ENCODE measurements at regions not wholly inside any gene's neighbourhood (a gene's known extent, or its start where the extent isn't known, plus 50 kb on each side); places are given as distances from the start of the nearest gene placed in this dataset.

DNA sequence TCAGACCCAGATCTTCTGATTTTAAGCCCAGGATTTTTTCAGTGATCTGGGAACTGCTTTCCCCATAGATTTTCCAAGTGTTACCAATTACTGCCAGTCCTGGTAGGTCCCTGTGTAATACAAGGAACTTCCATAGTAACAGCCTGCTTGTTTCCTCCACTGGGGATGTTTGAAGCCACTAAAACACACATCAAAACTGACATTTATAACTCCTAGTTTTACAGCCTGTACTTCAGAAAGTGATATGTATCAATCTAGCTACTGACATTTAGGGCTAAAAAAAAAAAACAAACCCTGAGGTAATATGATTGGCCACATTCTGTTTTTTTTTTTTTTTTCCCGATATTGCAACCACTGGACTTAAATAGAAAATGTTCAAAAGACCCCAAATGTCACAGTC lies 166.9 kb upstream of the SP4 start:
- DNase-seq, result no peak
- Histone ChIP-seq H3K4me3 (ENCODE audit: insufficient read depth, low read depth, low read length) (no peak overlapping the region), H3K36me3 (replicated peaks; ENCODE audit: control insufficient read depth, insufficient read depth, low read length) (no peaks in the 10 kb centered on the region), H3K27me3 (ENCODE audit: control insufficient read depth, insufficient read depth, low read length) (no peaks in the 10 kb centered on the region; the same call in 1 of the 2 replicates)

DNA sequence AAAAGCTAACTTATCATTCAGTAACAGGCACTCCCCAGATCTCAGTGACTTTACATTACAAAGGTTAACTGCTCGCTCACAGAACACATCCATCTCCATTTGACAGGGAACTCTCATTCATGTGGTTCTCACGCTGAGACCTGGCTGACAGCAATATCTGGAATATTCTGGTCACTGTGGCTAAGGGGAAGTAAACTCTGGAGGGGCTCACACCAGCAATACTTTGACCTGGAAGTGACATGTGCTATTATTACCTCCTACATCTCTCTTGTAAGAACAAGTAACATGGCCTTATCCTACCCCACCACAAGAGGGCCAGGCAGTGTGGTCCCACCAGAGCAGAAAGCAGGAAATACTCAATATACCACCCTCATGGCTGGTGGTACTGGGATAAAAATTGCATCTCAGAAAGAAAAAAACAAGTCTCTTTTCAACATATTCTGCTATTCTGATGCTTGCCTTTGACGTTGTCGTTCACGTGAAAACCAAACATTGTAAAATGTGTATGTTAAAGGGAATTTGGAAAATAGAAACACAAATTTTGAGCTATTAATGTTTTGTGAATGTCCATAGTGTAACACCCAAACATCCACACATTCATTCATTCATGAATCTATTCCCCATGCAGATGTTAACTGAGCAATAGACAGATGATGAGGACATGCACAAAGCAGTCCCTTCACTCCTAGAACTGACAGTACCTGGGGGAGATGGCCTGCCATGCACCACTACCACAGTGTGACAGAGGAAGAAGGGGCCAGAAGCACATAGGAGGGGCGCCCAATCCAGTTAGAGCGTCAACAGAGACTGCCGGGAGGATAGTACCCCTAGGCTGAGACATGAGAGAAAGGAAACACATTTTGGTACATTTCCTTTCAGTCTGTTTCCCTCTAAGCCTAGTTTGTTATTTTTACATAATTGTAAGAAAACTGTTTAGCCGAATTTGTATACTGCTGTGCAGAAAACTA lies 166.0 kb upstream of the SP4 start:
- no peaks in the 10 kb centered on the region for H3K27me3 ChIP-seq (ENCODE audit: control insufficient read depth, insufficient read depth, low read length)
- no peaks in the 10 kb centered on the region for H3K36me3 ChIP-seq (replicated peaks; ENCODE audit: control insufficient read depth, insufficient read depth, low read length)
- DNase-seq, result no peak
- H3K4me3 ChIP-seq (ENCODE audit: insufficient read depth, low read depth, low read length), result no peak overlapping the region

DNA sequence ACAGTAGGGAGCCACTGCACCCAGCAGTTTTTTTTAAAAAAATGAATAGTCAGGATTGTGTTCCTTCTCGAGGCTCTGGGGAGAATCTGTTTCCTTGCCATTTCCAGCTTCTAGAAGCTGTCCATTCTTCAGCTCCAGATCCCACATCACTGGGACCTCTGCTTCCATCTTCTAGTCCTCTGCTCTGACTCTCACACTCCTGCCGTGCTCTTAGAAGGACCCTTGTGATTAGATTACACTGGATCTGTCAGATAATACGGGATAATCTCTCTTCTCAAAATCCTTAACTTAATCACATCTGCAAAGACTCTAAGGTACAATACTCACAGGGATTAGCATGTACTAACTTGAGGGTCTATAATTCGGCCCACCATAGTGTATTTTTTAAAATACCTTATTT lies 158.9 kb upstream of the SP4 start:
- Histone ChIP-seq H3K36me3 (replicated peaks; ENCODE audit: control insufficient read depth, insufficient read depth, low read length) (no peaks in the 10 kb centered on the region), H3K27me3 (ENCODE audit: control insufficient read depth, insufficient read depth, low read length) (no peaks in the 10 kb centered on the region), H3K4me3 (ENCODE audit: insufficient read depth, low read depth, low read length) (no peak overlapping the region)
- no peak for DNase-seq

- no peak for DNase-seq
- H3K27me3 ChIP-seq (ENCODE audit: control insufficient read depth, insufficient read depth, low read length), result no peaks in the 10 kb centered on the region
- no peak overlapping the region for H3K4me3 ChIP-seq (ENCODE audit: insufficient read depth, low read depth, low read length)
- H3K36me3 ChIP-seq (replicated peaks; ENCODE audit: control insufficient read depth, insufficient read depth, low read length), result no peaks in the 10 kb centered on the region
Observed at GRCh38 chr7:21276471-21277035, 151.3 kb upstream of the SP4 start.

GRCh38 chr7:21278944-21279343 lies 148.9 kb upstream of the SP4 start:
- no peak overlapping the region for H3K4me3 ChIP-seq (ENCODE audit: insufficient read depth, low read depth, low read length)
- DNase-seq, result no peak
- no peaks in the 10 kb centered on the region for H3K27me3 ChIP-seq (ENCODE audit: control insufficient read depth, insufficient read depth, low read length)
- no peaks in the 10 kb centered on the region for H3K36me3 ChIP-seq (replicated peaks; ENCODE audit: control insufficient read depth, insufficient read depth, low read length)

- Histone ChIP-seq H3K27me3 (ENCODE audit: control insufficient read depth, insufficient read depth, low read length) (no peaks in the 10 kb centered on the region), H3K4me3 (ENCODE audit: insufficient read depth, low read depth, low read length) (no peak overlapping the region), H3K36me3 (replicated peaks; ENCODE audit: control insufficient read depth, insufficient read depth, low read length) (no peaks in the 10 kb centered on the region)
- no peak for DNase-seq
Observed at GRCh38 chr7:21281193-21281592, 146.7 kb upstream of the SP4 start.

DNA sequence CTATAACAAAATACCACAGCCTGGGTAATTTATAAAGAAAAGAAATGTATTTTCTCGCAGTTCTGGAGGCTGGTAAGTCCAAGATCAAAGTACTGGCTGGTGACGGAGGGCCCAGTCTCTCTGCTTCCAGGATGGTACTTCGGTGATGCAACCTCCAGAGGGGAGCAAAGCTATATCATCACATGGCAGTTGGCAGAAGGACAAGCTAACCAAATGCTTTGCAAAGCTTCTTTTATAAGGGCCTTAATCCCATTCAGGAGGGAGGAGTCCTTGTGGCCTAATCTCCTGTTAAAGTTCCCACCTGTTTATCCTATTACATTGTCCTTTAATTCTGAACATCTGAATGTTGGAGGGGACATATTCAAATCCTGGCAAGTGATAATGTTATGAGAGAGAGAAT lies 134.1 kb upstream of the SP4 start:
- no peaks in the 10 kb centered on the region for H3K36me3 ChIP-seq (replicated peaks; ENCODE audit: control insufficient read depth, insufficient read depth, low read length)
- no peaks in the 10 kb centered on the region for H3K27me3 ChIP-seq (ENCODE audit: control insufficient read depth, insufficient read depth, low read length)
- no peak for DNase-seq
- H3K4me3 ChIP-seq (ENCODE audit: insufficient read depth, low read depth, low read length), result no peak overlapping the region

GRCh38 chr7:21299766-21300165 lies 128.1 kb upstream of the SP4 start:
- H3K36me3 ChIP-seq (replicated peaks; ENCODE audit: control insufficient read depth, insufficient read depth, low read length), result no peaks in the 10 kb centered on the region
- H3K27me3 ChIP-seq (ENCODE audit: control insufficient read depth, insufficient read depth, low read length), result no peaks in the 10 kb centered on the region
- DNase-seq, result no peak
- no peak overlapping the region for H3K4me3 ChIP-seq (ENCODE audit: insufficient read depth, low read depth, low read length)

- H3K27me3 ChIP-seq (ENCODE audit: control insufficient read depth, insufficient read depth, low read length), result no peaks in the 10 kb centered on the region
- H3K4me3 ChIP-seq (ENCODE audit: insufficient read depth, low read depth, low read length), result no peak overlapping the region
- DNase-seq, result peak; percentile 2
- no peaks in the 10 kb centered on the region for H3K36me3 ChIP-seq (replicated peaks; ENCODE audit: control insufficient read depth, insufficient read depth, low read length)
Observed at GRCh38 chr7:21300692-21301091, 127.2 kb upstream of the SP4 start.

- no peak for DNase-seq
- H3K36me3 ChIP-seq (replicated peaks; ENCODE audit: control insufficient read depth, insufficient read depth, low read length), result no peaks in the 10 kb centered on the region
- H3K27me3 ChIP-seq (ENCODE audit: control insufficient read depth, insufficient read depth, low read length), result no peaks in the 10 kb centered on the region
- H3K4me3 ChIP-seq (ENCODE audit: insufficient read depth, low read depth, low read length), result no peak overlapping the region
Observed at GRCh38 chr7:21304808-21305375, 123.0 kb upstream of the SP4 start.

- H3K36me3 ChIP-seq (replicated peaks; ENCODE audit: control insufficient read depth, insufficient read depth, low read length), result no peaks in the 10 kb centered on the region
- H3K27me3 ChIP-seq (ENCODE audit: control insufficient read depth, insufficient read depth, low read length), result no peaks in the 10 kb centered on the region
- DNase-seq, result no peak
- H3K4me3 ChIP-seq (ENCODE audit: insufficient read depth, low read depth, low read length), result no peak overlapping the region
Observed at GRCh38 chr7:21305455-21306235, 122.2 kb upstream of the SP4 start.

GRCh38 chr7:21314954-21315353 lies 112.9 kb upstream of the SP4 start:
- Histone ChIP-seq H3K4me3 (ENCODE audit: insufficient read depth, low read depth, low read length) (no peak overlapping the region), H3K36me3 (replicated peaks; ENCODE audit: control insufficient read depth, insufficient read depth, low read length) (no peaks in the 10 kb centered on the region)

GRCh38 chr7:21317966-21318915 lies 109.6 kb upstream of the SP4 start:
- no peak overlapping the region for H3K4me3 ChIP-seq (ENCODE audit: insufficient read depth, low read depth, low read length)
- no peak for DNase-seq
- H3K27me3 ChIP-seq (ENCODE audit: control insufficient read depth, insufficient read depth, low read length), result no peaks in the 10 kb centered on the region
- H3K36me3 ChIP-seq (replicated peaks; ENCODE audit: control insufficient read depth, insufficient read depth, low read length), result no peaks in the 10 kb centered on the region

More at GRCh38 chr7:21314954-21315353, 112.9 kb upstream of the SP4 start:
- DNase-seq, result no peak
- H3K27me3 ChIP-seq (ENCODE audit: control insufficient read depth, insufficient read depth, low read length), result no peaks in the 10 kb centered on the region

GRCh38 chr7:21318916-21319270 lies 109.0 kb upstream of the SP4 start:
- Histone ChIP-seq H3K36me3 (replicated peaks; ENCODE audit: control insufficient read depth, insufficient read depth, low read length) (no peaks in the 10 kb centered on the region), H3K4me3 (ENCODE audit: insufficient read depth, low read depth, low read length) (no peak overlapping the region), H3K27me3 (ENCODE audit: control insufficient read depth, insufficient read depth, low read length) (no peaks in the 10 kb centered on the region)
- no peak for DNase-seq
